ENCODE measurements at regions not wholly inside any gene's neighbourhood (a gene's known extent, or its start where the extent isn't known, plus 50 kb on each side); places are given as distances from the start of the nearest gene placed in this dataset.
"Not testable (repeated sequence)": the region's sequence is repeated elsewhere in the genome, so short reads cannot be mapped to it uniquely, and the experiment has no call there.

GRCh38 chr5:167378894-167379723, 912.3 kb upstream of the WWC1 start:
- no peak for DNase-seq (ENCODE audit: insufficient read length, low spot score)
- no peak for FAIRE-seq

- no peak for FAIRE-seq
- DNase-seq (ENCODE audit: insufficient read length, low spot score) = no peak
Measured at GRCh38 chr5:167381457-167381856, 910.0 kb upstream of the WWC1 start.

- no peak for FAIRE-seq
- DNase-seq (ENCODE audit: insufficient read length, low spot score) = no peak
Measured at GRCh38 chr5:167389537-167389936, 901.9 kb upstream of the WWC1 start.

- DNase-seq (ENCODE audit: insufficient read length, low spot score); FAIRE-seq: not testable (repeated sequence)
Measured at GRCh38 chr5:167391286-167391685, 900.2 kb upstream of the WWC1 start.

- FAIRE-seq (no peak), DNase-seq (ENCODE audit: insufficient read length, low spot score) (no peak)
Measured at GRCh38 chr5:167392240-167392639, 899.2 kb upstream of the WWC1 start.

GRCh38 chr5:167393358-167393757, 898.1 kb upstream of the WWC1 start:
- DNase-seq (ENCODE audit: insufficient read length, low spot score) (no peak), FAIRE-seq (no peak)

GRCh38 chr5:167402671-167403070, 888.8 kb upstream of the WWC1 start:
- no peak for FAIRE-seq
- no peak for DNase-seq (ENCODE audit: insufficient read length, low spot score)

- FAIRE-seq (no peak), DNase-seq (ENCODE audit: insufficient read length, low spot score) (no peak)
Measured at GRCh38 chr5:167406513-167406912, 884.9 kb upstream of the WWC1 start.

- no peak for DNase-seq (ENCODE audit: insufficient read length, low spot score)
- FAIRE-seq = no peak
Measured at GRCh38 chr5:167412556-167412955, 878.9 kb upstream of the WWC1 start.

- FAIRE-seq = no peak
- no peak for DNase-seq (ENCODE audit: insufficient read length, low spot score)
Measured at GRCh38 chr5:167413506-167413905, 877.9 kb upstream of the WWC1 start.

GRCh38 chr5:167414611-167415010, 876.8 kb upstream of the WWC1 start:
- DNase-seq (ENCODE audit: insufficient read length, low spot score) (no peak), FAIRE-seq (no peak)

- FAIRE-seq (no peak), DNase-seq (ENCODE audit: insufficient read length, low spot score) (no peak)
Measured at GRCh38 chr5:167415779-167416746, 875.4 kb upstream of the WWC1 start.

- DNase-seq (ENCODE audit: insufficient read length, low spot score) = no peak
- no peak for FAIRE-seq
Measured at GRCh38 chr5:167417662-167418061, 873.8 kb upstream of the WWC1 start.

- no peak for FAIRE-seq
- DNase-seq (ENCODE audit: insufficient read length, low spot score) = no peak
Measured at GRCh38 chr5:167425161-167425560, 866.3 kb upstream of the WWC1 start.

GRCh38 chr5:167426501-167426900, 864.9 kb upstream of the WWC1 start:
- DNase-seq (ENCODE audit: insufficient read length, low spot score) = no peak
- no peak for FAIRE-seq

GRCh38 chr5:167427641-167428040, 863.8 kb upstream of the WWC1 start:
- not testable (repeated sequence) for FAIRE-seq; DNase-seq (ENCODE audit: insufficient read length, low spot score)

- DNase-seq (ENCODE audit: insufficient read length, low spot score) (no peak), FAIRE-seq (no peak)
Measured at GRCh38 chr5:167440846-167441245, 850.6 kb upstream of the WWC1 start.

GRCh38 chr5:167442922-167443321, 848.5 kb upstream of the WWC1 start:
- DNase-seq (ENCODE audit: insufficient read length, low spot score) = no peak

GRCh38 chr5:167447466-167448375, 843.7 kb upstream of the WWC1 start:
- FAIRE-seq (no peak), DNase-seq (ENCODE audit: insufficient read length, low spot score) (no peak)

More at GRCh38 chr5:167442922-167443321, 848.5 kb upstream of the WWC1 start:
- FAIRE-seq = no peak

GRCh38 chr5:167448376-167448775, 843.1 kb upstream of the WWC1 start:
- DNase-seq (ENCODE audit: insufficient read length, low spot score) = no peak
- FAIRE-seq = no peak
